GM12874 (cell line): ENCODE measurements at regions not wholly inside any gene's neighbourhood (a gene's known extent, or its start where the extent isn't known, plus 50 kb on each side); places are given as distances from the start of the nearest gene placed in this dataset.

ENCODE experiments used
- TF ChIP-seq, protein P1 (sequence below): IDR thresholded peaks from 2 replicates; pipeline ENCODE4 v1.5.1; 2011; ENCODE audit warnings: low read depth, mild to moderate bottlenecking, control low read depth, low read length, moderate library complexity; ENCODE audit not compliant: insufficient read depth

DNA sequence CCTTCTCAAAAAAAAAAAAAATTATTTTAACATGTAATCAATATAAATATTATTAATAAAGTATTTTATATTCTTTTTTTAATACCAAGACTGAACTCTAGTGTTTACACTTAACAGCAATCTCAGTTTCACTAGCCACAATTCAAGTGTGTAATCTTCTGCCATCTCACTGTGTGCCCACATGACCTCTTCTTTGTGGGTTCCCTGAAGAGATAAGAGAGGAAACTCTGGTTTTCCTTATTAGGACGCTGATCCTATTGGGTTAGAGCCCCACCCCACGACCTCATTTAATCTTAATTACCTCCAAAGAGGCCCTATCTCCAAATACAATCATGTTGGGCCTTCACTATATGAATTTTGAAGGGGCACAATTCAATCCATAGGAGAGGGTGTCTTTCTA is 177.6 kb downstream of the STK31 start:
- TF ChIP-seq, protein P1, sequence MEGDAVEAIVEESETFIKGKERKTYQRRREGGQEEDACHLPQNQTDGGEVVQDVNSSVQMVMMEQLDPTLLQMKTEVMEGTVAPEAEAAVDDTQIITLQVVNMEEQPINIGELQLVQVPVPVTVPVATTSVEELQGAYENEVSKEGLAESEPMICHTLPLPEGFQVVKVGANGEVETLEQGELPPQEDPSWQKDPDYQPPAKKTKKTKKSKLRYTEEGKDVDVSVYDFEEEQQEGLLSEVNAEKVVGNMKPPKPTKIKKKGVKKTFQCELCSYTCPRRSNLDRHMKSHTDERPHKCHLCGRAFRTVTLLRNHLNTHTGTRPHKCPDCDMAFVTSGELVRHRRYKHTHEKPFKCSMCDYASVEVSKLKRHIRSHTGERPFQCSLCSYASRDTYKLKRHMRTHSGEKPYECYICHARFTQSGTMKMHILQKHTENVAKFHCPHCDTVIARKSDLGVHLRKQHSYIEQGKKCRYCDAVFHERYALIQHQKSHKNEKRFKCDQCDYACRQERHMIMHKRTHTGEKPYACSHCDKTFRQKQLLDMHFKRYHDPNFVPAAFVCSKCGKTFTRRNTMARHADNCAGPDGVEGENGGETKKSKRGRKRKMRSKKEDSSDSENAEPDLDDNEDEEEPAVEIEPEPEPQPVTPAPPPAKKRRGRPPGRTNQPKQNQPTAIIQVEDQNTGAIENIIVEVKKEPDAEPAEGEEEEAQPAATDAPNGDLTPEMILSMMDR = no peak

DNA sequence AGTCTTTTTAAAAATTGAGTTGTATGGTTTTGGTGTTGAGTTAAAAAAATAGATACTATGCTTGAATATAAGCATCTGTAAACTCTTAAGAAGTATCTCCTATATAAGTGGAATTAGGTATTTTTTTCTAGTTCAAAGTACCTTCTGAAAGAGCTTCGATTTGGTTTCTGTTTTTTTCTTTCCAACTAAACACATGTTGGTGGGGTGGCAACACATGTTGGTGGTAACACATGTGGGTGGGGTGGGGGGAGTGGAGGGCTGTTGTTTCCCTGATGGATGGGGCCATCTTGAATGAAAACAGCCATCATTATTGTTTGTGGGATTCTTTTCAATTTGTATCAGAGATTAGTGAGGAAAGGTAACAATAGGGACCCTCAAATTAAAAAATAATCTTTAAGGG is 178.9 kb downstream of the STK31 start:
- TF ChIP-seq, protein P1 = no peak

DNA sequence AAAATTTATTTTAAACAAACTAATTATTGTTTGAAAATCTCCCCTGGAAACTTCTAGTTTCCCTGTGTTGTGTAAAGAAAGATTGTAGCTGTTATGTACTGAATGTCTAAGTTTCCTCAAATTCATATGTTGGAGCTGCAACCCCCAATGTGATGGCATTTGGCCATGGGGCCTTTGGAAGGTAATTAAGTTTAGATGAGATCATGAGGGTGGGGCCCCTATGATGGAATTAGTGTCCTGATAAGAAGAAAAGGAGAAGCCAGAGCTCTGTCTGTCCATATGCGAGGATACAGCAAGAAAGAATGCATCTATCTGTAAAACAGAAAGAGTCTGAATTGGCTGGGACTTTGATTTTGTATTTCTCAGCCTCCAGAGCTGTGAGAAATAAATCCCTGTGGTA is 179.5 kb downstream of the STK31 start:
- TF ChIP-seq, protein P1 = no peak

DNA sequence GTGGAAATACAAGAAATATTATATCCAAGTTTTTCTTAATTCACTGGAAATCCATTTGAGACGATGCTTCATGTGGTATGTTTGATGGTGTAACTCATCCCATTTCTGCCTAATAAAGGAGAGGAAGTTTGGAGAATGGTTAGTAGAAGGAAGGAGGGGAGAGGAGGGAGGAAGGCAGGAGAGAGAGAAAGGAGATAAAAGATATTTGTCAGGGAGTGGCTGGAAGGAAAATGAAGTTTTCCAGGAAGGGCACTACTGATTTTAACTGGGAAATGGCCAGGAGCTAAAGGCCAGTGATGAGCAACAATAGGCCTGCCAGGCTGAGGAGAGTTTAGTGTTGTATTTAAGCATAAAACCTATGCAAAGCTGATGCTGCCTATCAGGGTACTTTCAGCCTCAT is 182.0 kb downstream of the STK31 start:
- TF ChIP-seq, protein P1 = no peak

DNA sequence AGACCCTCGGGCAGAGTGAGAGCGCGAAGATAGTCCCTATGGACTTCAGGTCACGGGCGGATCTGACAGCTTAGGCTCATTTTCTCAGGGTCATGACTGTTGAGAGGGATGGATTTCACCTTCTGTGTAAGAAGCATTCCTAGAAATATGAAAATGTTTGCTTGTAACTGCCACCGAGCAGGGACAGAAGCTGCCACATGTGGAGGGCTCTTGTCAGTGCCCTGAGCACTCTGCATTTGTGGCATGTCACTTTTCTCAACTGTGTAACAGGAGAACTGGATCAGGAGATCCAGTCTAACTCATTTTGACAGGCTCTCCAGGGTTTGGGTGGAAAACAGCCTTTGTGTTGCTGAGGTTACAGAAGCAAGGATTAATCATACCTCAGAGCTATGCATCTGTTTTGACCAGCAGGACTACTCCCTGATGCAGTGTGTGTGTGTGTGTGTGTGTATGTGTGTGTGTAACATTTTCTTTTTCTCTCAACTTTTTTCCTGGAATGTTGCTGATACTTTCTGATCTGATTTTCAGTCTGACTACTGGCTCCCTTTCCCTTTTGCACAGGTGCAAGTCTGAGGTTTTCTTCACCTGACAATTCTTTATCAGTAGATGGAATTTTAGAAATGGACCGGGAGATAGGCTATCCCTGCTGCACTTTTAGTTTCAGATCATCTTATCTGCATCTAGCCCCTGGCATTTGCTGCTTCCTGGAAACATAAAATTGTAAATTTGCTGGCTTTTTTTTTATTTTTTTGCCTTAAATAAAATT is 183.3 kb downstream of the STK31 start:
- TF ChIP-seq, protein P1 = no peak

DNA sequence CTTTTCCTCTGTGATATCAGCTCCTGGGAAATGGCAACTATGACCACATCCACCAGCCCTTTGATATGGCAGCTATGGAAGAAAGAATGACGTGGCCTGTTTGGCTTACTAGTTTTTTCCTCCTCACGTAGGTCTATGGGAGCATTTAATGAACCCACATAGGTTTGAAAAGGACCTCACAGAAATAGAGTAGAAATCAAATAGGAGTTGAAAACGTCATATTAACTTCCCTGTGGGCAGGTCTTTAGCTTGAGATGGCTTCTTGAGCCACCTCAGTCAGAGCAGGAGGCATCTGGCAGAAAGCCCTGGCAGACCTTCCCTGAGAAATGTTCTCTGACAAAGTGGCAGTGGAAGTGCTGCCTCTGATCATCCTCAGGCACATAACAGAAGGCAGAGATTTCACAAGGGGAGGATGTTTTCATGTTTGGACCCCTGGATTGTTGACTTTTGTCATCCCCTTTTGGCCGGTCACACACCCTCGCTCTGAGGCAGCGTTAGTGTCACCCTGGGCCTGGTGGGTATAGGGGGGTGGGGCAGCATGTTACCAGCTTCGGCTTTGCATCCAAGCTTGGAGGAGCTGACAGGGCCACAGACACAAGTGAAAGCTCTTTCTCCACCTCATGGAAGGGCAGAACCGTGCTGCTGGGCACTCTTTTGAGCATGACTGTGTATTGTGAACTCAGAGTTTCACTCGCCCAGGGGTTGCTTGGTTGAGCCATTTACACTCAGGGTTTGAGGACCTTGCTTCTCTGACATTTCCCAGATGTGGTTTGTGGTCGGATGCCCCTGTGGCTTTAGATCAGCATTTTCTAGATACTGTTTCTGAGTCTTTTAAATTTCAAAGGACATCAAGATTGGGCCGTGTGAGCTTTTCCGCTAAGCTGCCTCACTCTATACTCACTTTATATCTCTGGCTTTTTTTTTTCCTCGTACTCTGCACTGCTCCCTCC is 184.2 kb downstream of the STK31 start:
- TF ChIP-seq, protein P1 = no peak

DNA sequence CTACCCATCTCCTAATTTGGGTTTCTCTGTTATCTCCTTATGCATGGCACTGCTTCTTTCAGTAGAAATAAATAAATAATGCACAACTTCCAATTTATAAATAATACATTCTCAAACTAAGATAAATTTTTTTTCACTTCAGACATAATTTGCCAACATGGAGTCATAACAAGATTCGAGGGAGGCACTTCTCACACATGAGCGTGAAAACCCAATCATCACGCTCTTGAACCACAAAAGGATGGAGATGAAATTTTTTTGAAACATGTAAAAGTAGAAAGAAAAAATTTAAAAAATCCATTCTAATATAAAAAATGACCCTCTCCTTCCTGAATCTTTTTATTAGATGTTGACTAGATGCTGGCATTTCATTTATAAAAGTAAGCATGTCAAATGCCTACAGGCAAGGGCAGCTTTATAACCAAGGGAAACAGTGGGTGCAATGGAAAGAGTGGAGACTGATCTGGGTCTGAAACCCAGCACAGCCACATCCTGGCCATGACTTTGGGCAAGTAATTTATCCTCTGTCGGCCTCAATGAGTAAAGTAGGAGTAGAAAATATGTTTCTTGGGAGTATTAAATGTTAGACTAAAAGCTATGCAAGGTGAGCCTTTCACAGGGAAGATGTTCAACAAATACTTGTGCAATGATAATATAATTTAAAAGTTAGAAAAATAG is 185.0 kb downstream of the STK31 start:
- TF ChIP-seq, protein P1 = no peak
